IPS DF 6.9 (cell line): ENCODE measurements at regions not wholly inside any gene's neighbourhood (a gene's known extent, or its start where the extent isn't known, plus 50 kb on each side); places are given as distances from the start of the nearest gene placed in this dataset.
"Not testable (repeated sequence)": the region's sequence is repeated elsewhere in the genome, so short reads cannot be mapped to it uniquely, and the experiment has no call there.

ENCODE experiments used
- DNase-seq: peaks from one replicate; pipeline ENCODE4 v3.0.0-alpha.2; 2013; ENCODE audit warnings: low read depth, low spot score
- H3K27ac ChIP-seq: one replicate; pipeline ENCODE4 v1.5.1; 2013; ENCODE audit warnings: low read length, control low read depth
- H3K27me3 ChIP-seq: 2 replicates; pipeline ENCODE4 v1.6.1; 2013; ENCODE audit warnings: mild to moderate bottlenecking, low read length; ENCODE audit not compliant: control insufficient read depth, insufficient read depth
- H3K36me3 ChIP-seq: 2 replicates; pipeline ENCODE4 v1.6.1; 2013; ENCODE audit warnings: low read length; ENCODE audit not compliant: control insufficient read depth, insufficient read depth
- H3K4me1 ChIP-seq: 2 replicates; pipeline ENCODE4 v1.6.1; 2013; ENCODE audit warnings: low read length; ENCODE audit not compliant: control insufficient read depth, insufficient read depth
- H3K4me3 ChIP-seq: 2 replicates; pipeline ENCODE4 v1.5.1; 2013; ENCODE audit warnings: mild to moderate bottlenecking, low read length
- H3K9me3 ChIP-seq: 2 replicates; pipeline ENCODE4 v1.6.1; 2013; ENCODE audit warnings: low read length, inconsistent platforms; ENCODE audit not compliant: control insufficient read depth, insufficient read depth
- WGBS: extraction: QIAGEN DNeasy Blood & Tissue Kit; methylation state at CpG from one replicate; pipeline ENCODE4 v1.1.7; 2013; ENCODE audit warnings: mixed read lengths, missing lambda C conversion rate; ENCODE audit not compliant: insufficient read length, insufficient coverage; 5-methylcytosine and 5-hydroxymethylcytosine counted together

DNA sequence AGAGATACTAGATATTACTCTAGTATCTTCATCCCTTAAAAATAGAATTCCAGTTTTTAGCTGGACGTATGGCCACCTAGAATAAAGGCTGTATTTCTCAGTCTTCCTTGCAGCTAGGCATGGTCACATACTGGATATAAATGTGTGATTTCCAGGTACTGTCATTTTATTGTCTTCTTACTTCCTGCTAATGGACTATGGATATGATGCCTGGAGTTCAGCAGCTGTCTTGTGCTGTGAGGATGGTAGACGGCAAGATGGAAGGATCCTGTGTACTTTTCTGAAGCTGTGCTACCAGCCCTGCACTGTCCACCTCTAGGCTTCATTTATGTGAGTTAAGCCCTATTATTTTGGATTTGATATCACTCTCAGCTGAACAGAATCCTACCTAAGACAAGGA, 83.4 kb downstream of the EBLN2 start:
- Histone ChIP-seq H3K4me3 (no peak overlapping the region), H3K4me1 (no peaks in the 10 kb centered on the region), H3K27me3 (no peaks in the 10 kb centered on the region), H3K36me3 (no peaks in the 10 kb centered on the region), H3K9me3 (no peaks in the 10 kb centered on the region), H3K27ac (no peak overlapping the region)
- DNase-seq: no peak
- whole genome bisulfite sequencing: no CpG with 5 or more reads among the region's 2 CpGs

DNA sequence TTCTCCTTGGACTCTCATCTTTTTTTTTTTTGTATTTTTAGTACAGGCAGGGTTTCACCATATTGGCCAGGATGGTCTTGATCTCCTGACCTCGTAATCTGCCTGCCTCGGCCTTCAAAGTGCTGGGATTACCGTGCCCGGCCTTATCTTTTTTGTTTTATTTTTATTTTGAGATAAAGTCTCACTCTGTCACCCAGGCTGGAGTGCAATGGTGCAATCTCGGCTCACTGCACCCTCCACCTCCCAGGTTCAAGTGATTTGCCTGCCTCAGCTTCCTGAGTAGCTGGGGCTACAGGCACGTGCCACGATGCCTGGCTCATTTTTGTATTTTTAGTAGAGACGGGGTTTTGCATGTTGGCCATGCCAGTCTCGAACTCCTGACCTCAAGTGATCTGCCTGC, 86.0 kb downstream of the EBLN2 start:
- not testable (repeated sequence) for H3K27me3 ChIP-seq, DNase-seq, H3K4me3 ChIP-seq, H3K9me3 ChIP-seq, H3K4me1 ChIP-seq, H3K36me3 ChIP-seq, H3K27ac ChIP-seq
- no CpG with 5 or more reads among the region's 9 CpGs for WGBS

- DNase-seq: no peak
- no peaks in the 10 kb centered on the region for H3K9me3 ChIP-seq
- no peak overlapping the region for H3K27ac ChIP-seq
- no peak overlapping the region for H3K4me3 ChIP-seq
- H3K36me3 ChIP-seq: no peaks in the 10 kb centered on the region
- no peaks in the 10 kb centered on the region for H3K27me3 ChIP-seq
- H3K4me1 ChIP-seq: no peaks in the 10 kb centered on the region
- no CpG with 5 or more reads among the region's 2 CpGs for WGBS
Measured at GRCh38 chr3:73148206-73148605, 86.7 kb downstream of the EBLN2 start.

GRCh38 chr3:73148682-73149081, 87.2 kb downstream of the EBLN2 start:
- no peak overlapping the region for H3K4me3 ChIP-seq
- H3K36me3 ChIP-seq: no peaks in the 10 kb centered on the region
- no peaks in the 10 kb centered on the region for H3K9me3 ChIP-seq
- no peak overlapping the region for H3K27ac ChIP-seq
- DNase-seq: no peak
- WGBS: no CpG with 5 or more reads among the region's 2 CpGs
- no peaks in the 10 kb centered on the region for H3K27me3 ChIP-seq
- no peaks in the 10 kb centered on the region for H3K4me1 ChIP-seq

DNA sequence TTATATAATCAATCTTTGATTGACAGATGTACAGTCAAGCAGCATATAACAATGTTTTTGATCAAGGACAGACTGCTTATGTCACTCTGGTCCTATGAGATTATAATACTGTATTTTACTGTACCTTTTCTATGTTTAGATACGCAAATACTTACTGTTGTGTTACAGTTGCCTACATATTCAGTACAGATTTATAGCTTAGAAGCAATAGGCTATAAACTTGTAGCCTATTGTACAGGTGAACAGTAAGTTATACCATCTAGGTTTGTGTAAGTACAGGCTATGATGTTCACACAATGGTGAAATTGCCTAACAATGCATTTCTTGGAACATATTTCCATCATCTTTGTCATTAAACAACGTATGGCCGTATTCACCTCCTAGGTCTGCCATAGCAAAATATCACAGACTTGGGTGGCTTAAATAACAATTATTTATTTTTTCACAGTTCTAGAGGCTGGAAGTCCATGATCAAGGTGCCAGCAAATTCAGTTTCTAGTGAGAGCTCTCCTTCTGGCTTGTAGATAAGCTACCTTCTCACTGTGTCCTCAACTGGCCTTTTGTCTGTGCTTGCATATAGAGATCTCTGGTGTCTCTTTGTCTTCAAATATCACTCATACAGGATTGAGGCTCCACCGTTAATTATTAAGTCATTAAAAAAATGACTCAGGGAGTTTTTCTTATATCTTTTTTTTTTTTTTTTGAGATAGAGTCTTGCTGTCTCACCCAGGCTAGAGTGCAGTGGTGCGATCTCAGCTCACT, 89.1 kb downstream of the EBLN2 start:
- DNase-seq: no peak
- Histone ChIP-seq H3K4me1 (no peaks in the 10 kb centered on the region), H3K27me3 (no peaks in the 10 kb centered on the region), H3K27ac (no peak overlapping the region), H3K4me3 (no peak overlapping the region), H3K9me3 (no peaks in the 10 kb centered on the region), H3K36me3 (no peaks in the 10 kb centered on the region)
- WGBS: no CpG with 5 or more reads among the region's 5 CpGs

DNA sequence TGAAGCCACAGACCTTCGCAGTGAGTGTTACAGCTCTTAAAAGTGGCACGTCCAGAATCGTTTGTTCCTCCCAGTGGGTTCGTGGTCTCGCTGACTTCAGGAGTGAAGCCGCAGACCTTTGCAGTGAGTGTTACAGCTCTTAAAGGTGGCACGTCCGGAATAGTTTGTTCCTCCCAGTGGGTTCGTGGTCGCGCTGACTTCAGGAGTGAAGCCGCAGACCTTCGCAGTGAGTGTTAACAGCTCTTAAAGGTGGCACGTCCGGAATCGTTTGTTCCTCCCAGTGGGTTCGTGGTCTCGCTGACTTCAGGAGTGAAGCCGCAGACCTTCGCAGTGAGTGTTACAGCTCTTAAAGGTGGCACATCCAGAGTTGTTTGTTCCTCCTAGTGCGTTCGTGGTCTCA, 91.1 kb downstream of the EBLN2 start:
- WGBS: no CpG with 5 or more reads among the region's 22 CpGs
- not testable (repeated sequence) for H3K36me3 ChIP-seq, DNase-seq, H3K4me1 ChIP-seq, H3K27me3 ChIP-seq, H3K27ac ChIP-seq, H3K4me3 ChIP-seq, H3K9me3 ChIP-seq

DNA sequence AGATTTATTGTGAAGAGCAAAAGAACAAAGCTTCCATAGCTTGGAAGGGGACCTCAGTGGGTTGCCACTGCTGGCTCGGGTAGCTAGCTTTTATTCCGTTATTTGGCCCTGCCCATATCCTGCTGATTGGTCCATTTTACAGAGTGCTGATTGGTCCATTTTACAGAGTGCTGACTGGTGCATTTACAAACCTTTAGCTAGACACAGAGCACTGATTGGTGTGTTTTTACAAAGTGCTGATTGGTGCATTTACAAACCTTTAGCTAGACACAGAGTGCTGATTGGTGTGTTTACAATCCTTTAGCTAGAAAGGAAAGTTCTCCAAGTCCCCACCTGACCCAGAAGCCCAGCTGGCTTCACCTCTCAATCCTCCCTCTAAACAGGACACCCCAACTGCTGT, 91.6 kb downstream of the EBLN2 start:
- DNase-seq, H3K4me1 ChIP-seq, H3K4me3 ChIP-seq, H3K36me3 ChIP-seq, H3K27me3 ChIP-seq, H3K27ac ChIP-seq, H3K9me3 ChIP-seq: not testable (repeated sequence)
- WGBS: no CpG with 5 or more reads among the region's 2 CpGs

GRCh38 chr3:73154261-73154660, 92.8 kb downstream of the EBLN2 start:
- H3K27me3 ChIP-seq, H3K4me1 ChIP-seq, H3K36me3 ChIP-seq, H3K9me3 ChIP-seq, H3K4me3 ChIP-seq, H3K27ac ChIP-seq, DNase-seq: not testable (repeated sequence)
- no CpG with 5 or more reads among the region's 3 CpGs for WGBS

DNA sequence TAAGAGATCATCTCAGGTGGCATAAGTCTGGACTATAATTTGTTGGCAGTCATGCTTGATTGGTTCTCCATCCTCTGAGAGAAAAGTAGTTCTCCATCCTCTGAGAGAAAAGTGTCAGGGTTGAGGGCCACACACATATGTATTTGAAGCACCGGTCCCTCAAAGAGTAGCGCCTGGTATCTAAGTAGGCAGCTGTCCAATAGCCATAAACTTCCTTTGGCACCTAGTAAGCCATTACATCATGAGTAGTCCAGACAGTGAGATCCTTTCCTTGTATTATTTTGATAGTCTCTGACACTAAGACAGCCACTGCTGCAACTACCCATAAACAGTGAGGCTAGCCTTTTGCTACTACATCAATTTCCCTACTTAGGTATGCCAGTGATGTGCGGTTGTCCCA, 94.0 kb downstream of the EBLN2 start:
- H3K27me3 ChIP-seq, H3K9me3 ChIP-seq, H3K4me3 ChIP-seq, H3K4me1 ChIP-seq, H3K36me3 ChIP-seq, DNase-seq, H3K27ac ChIP-seq: not testable (repeated sequence)
- WGBS: no CpG with 5 or more reads among the region's 3 CpGs

DNA sequence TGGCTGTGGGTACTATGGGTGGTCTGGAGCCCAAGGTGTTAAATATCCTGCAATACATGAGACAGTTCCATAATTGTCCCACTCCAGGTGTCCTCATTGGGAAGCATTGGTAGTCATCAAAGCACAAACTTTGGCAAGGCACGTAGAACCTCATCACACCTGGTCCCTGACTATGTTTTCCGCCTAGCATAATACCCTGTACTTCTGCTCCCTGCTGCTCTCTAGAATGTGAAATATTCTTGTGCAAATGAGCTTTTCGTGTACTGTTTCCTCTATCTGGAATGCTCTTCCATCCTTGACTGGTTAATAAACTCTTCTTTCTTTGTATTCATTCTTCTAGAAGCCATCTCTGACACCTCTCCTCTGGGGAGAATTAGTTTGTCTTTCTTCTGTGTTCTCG, 103.2 kb downstream of the EBLN2 start:
- Histone ChIP-seq H3K9me3 (no peaks in the 10 kb centered on the region), H3K27ac (no peak overlapping the region), H3K4me3 (no peak overlapping the region), H3K4me1 (peaks cover 2% of the 10 kb centered on the region; the same call in 1 of the 2 replicates), H3K36me3 (no peaks in the 10 kb centered on the region), H3K27me3 (no peaks in the 10 kb centered on the region)
- WGBS: no CpG with 5 or more reads among the region's 4 CpGs
- no peak for DNase-seq

GRCh38 chr3:73175698-73176097, 114.2 kb downstream of the EBLN2 start:
- Histone ChIP-seq H3K36me3 (no peaks in the 10 kb centered on the region), H3K27ac (no peak overlapping the region), H3K4me3 (no peak overlapping the region), H3K9me3 (no peaks in the 10 kb centered on the region), H3K27me3 (no peaks in the 10 kb centered on the region), H3K4me1 (peaks cover 2% of the 10 kb centered on the region; the same call in 1 of the 2 replicates)
- DNase-seq: no peak
- WGBS: no CpG with 5 or more reads among the region's 1 CpG
